H1 (cell line): ENCODE measurements at regions not wholly inside any gene's neighbourhood (a gene's known extent, or its start where the extent isn't known, plus 50 kb on each side); places are given as distances from the start of the nearest gene placed in this dataset.
A peak's percentile ranks its signal among the peaks of the same experiment; 100 is the strongest.

Experiments
- CTCF ChIA-PET: fragments of 300-600 bp; sonication (Branson Sonifier 250); formaldehyde crosslinking; loops from one replicate; lab custom pipeline; 2021; ENCODE audit not compliant: partially characterized antibody; lab: Charles Lee
- POLR2A ChIA-PET: fragments of 300-600 bp; sonication (Branson Sonifier 250); formaldehyde crosslinking; loops from one replicate; lab custom pipeline; 2021; ENCODE audit warnings: inconsistent platforms; ENCODE audit not compliant: partially characterized antibody; lab: Charles Lee
- DNase-seq, 2 experiments: peaks; one replicate each; pipeline versions ENCODE4 v3.0.0 to v3.0.0-alpha.2; 2010 to 2022; ENCODE audit warnings: low spot score in 2 of 2, low read depth in 1 of 2, mixed read lengths in 1 of 2
- FAIRE-seq: peaks from 2 replicates; lab custom pipeline; 2011; peaks lifted over from hg19 to GRCh38; lab: Jason Lieb, UNC
- H2AFZ ChIP-seq: 2 replicates; pipeline ENCODE4 v1.8.1; 2012; ENCODE audit warnings: low read length, inconsistent platforms
- H2AK5ac ChIP-seq: 2 replicates; pipeline ENCODE4 v1.6.1; 2013; ENCODE audit warnings: low read depth, low read length
- H2BK120ac ChIP-seq: replicated peaks from 2 replicates; pipeline ENCODE3; 2013; ENCODE audit warnings: low read depth, low read length, inconsistent platforms
- H2BK12ac ChIP-seq: 2 replicates; pipeline ENCODE4 v1.6.1; 2013; ENCODE audit warnings: low read depth, low read length
- H2BK15ac ChIP-seq: 2 replicates; pipeline ENCODE4 v1.6.1; 2013; ENCODE audit warnings: low read length
- H2BK20ac ChIP-seq: 2 replicates; pipeline ENCODE4 v1.6.1; 2013; ENCODE audit warnings: low read length
- H2BK5ac ChIP-seq: 2 replicates; pipeline ENCODE4 v1.6.1; 2013; ENCODE audit warnings: low read depth, low read length
- H3K14ac ChIP-seq: 2 replicates; pipeline ENCODE4 v1.6.1; 2013; ENCODE audit warnings: inconsistent platforms; ENCODE audit not compliant: insufficient read length
- H3K18ac ChIP-seq: 2 replicates; pipeline ENCODE4 v1.6.1; 2013; ENCODE audit warnings: low read length; ENCODE audit errors: extremely low read depth
- H3K23ac ChIP-seq: 2 replicates; pipeline ENCODE4 v1.6.1; 2013; ENCODE audit warnings: inconsistent platforms; ENCODE audit not compliant: insufficient read length
- H3K23me2 ChIP-seq: 2 replicates; pipeline ENCODE4 v1.6.1; 2013; ENCODE audit warnings: low read depth, low read length
- H3K27ac ChIP-seq: 2 replicates; pipeline ENCODE4 v1.6.1; 2011; ENCODE audit warnings: low read depth, low read length, inconsistent platforms
- H3K27me3 ChIP-seq, 4 experiments: replicated peaks in 1 of 4; 1 replicate in 1 of 4; 2 replicates in 3 of 4; pipeline versions ENCODE4 v1.6.1 to v1.8.1; 2011 to 2013; ENCODE audit warnings: low read length in 3 of 4, mild to moderate bottlenecking in 3 of 4, inconsistent platforms in 2 of 4, mixed read lengths in 2 of 4, moderate library complexity in 1 of 4; ENCODE audit not compliant: control insufficient read depth in 3 of 4, insufficient read depth in 3 of 4; ENCODE audit errors: extremely low read depth in 1 of 4
- H3K36me3 ChIP-seq, 4 experiments: 2 replicates each; pipeline versions ENCODE4 v1.6.1 to v1.8.1; 2011 to 2013; ENCODE audit warnings: mild to moderate bottlenecking in 4 of 4, low read length in 3 of 4, moderate library complexity in 2 of 4, control low read depth in 1 of 4, inconsistent platforms in 1 of 4; ENCODE audit not compliant: insufficient read depth in 4 of 4, control insufficient read depth in 2 of 4
- H3K4ac ChIP-seq: replicated peaks from 2 replicates; pipeline ENCODE3; 2013; ENCODE audit warnings: low read length, low read depth, mixed read lengths, inconsistent platforms; ENCODE audit not compliant: insufficient read length
- H3K4me1 ChIP-seq, 4 experiments: replicated peaks in 1 of 4; 1 replicate in 1 of 4; 2 replicates in 3 of 4; pipeline versions ENCODE4 v1.6.1 to v1.8.1; 2011 to 2013; ENCODE audit warnings: low read length in 3 of 4, inconsistent platforms in 2 of 4, mixed read lengths in 1 of 4; ENCODE audit not compliant: insufficient read depth in 4 of 4, control insufficient read depth in 3 of 4
- H3K4me2 ChIP-seq, 2 experiments: 2 replicates each; pipeline versions ENCODE4 v1.6.1 to v1.8.1; 2011 to 2013; ENCODE audit warnings: low read depth in 2 of 2, low read length in 2 of 2, control low read depth in 1 of 2, inconsistent platforms in 1 of 2, mild to moderate bottlenecking in 1 of 2; ENCODE audit not compliant: insufficient read depth in 1 of 2
- H3K4me3 ChIP-seq, 4 experiments: fragments of 200-600, 300-600 bp in 1 of 4; sonication (generic), shearing (Covaris generic), sonication (Bioruptor Twin) in 1 of 4; 2 replicates each; pipeline versions ENCODE4 v1.5.1 to v1.8.1; 2011 to 2016; ENCODE audit warnings: low read length in 4 of 4, low read depth in 3 of 4, control low read depth in 2 of 4, inconsistent platforms in 2 of 4, mild to moderate bottlenecking in 2 of 4, mixed read lengths in 1 of 4, moderate library complexity in 1 of 4; ENCODE audit not compliant: insufficient read depth in 2 of 4; ENCODE audit errors: extremely low read depth in 1 of 4
- H3K56ac ChIP-seq: replicated peaks from 2 replicates; pipeline ENCODE3; 2013; ENCODE audit warnings: low read depth, mild to moderate bottlenecking, mixed read lengths, low read length, inconsistent platforms; ENCODE audit not compliant: insufficient read length
- H3K79me1 ChIP-seq: 2 replicates; pipeline ENCODE4 v1.6.1; 2013; ENCODE audit warnings: low read depth, low read length, control low read depth
- H3K79me2 ChIP-seq, 2 experiments: 2 replicates each; pipeline versions ENCODE4 v1.6.1 to v1.8.1; 2012 to 2013; ENCODE audit warnings: low read length in 2 of 2, mild to moderate bottlenecking in 2 of 2, inconsistent platforms in 1 of 2; ENCODE audit not compliant: insufficient read depth in 2 of 2, control insufficient read depth in 1 of 2
- H3K9ac ChIP-seq, 4 experiments: replicated peaks in 1 of 4; 1 replicate in 1 of 4; 2 replicates in 3 of 4; pipeline versions ENCODE4 v1.6.1 to v1.8.1; 2011 to 2013; ENCODE audit warnings: low read depth in 3 of 4, low read length in 3 of 4, control low read depth in 2 of 4, mild to moderate bottlenecking in 2 of 4, moderate library complexity in 2 of 4, inconsistent platforms in 1 of 4; ENCODE audit errors: extremely low read depth in 1 of 4
- H3K9me3 ChIP-seq, 2 experiments: 2 replicates each; pipeline versions ENCODE4 v1.6.1 to v1.8.1; 2012 to 2013; ENCODE audit warnings: mild to moderate bottlenecking in 2 of 2, moderate library complexity in 2 of 2, control low read depth in 1 of 2, inconsistent platforms in 1 of 2, low read depth in 1 of 2, low read length in 1 of 2, mixed read lengths in 1 of 2; ENCODE audit not compliant: insufficient read depth in 2 of 2
- H4K20me1 ChIP-seq, 2 experiments: replicated peaks in 1 of 2; 2 replicates each; pipeline versions ENCODE3 to v1.8.1; 2011 to 2013; ENCODE audit warnings: inconsistent platforms in 2 of 2, low read length in 2 of 2, mild to moderate bottlenecking in 1 of 2; ENCODE audit not compliant: insufficient read depth in 2 of 2, control insufficient read depth in 1 of 2
- H4K5ac ChIP-seq: 2 replicates; pipeline ENCODE4 v1.6.1; 2013; ENCODE audit warnings: low read length, low read depth, mixed read lengths, inconsistent platforms; ENCODE audit not compliant: insufficient read length
- H4K8ac ChIP-seq: 2 replicates; pipeline ENCODE4 v1.8.0; 2013; ENCODE audit warnings: mild to moderate bottlenecking, moderate library complexity, low read length, inconsistent platforms; ENCODE audit not compliant: insufficient read depth; ENCODE audit errors: extremely low read depth
- H4K91ac ChIP-seq: replicated peaks from 2 replicates; pipeline ENCODE3; 2013; ENCODE audit warnings: low read length, mixed read lengths, inconsistent platforms; ENCODE audit not compliant: insufficient read length
- TCF12 ChIP-seq: IDR thresholded peaks from 2 replicates; pipeline ENCODE4 v1.6.1; 2011; ENCODE audit warnings: low read depth, mild to moderate bottlenecking, low read length
- WGBS, 2 experiments: shearing (Covaris generic) in 1 of 2; methylation state at CpG; one replicate each; pipeline versions ENCODE4 v1.1.6 to v1.1.7; 2013 to 2015; ENCODE audit warnings: low lambda C conversion rate in 2 of 2, mixed read lengths in 2 of 2, inconsistent platforms in 1 of 2, low coverage in 1 of 2, missing lambda C conversion rate in 1 of 2; ENCODE audit not compliant: insufficient replicate concordance in 2 of 2, insufficient coverage in 1 of 2, insufficient read length in 1 of 2; ENCODE audit errors: extremely low coverage in 1 of 2, missing lambda C conversion rate in 1 of 2; 5-methylcytosine and 5-hydroxymethylcytosine counted together

- Histone ChIP-seq H3K27ac (no peak overlapping the region), H2BK20ac (peak overlapping the region; percentile 66; the same call in 1 of the 2 replicates), H3K23ac (no peak overlapping the region), H3K79me1 (no peaks in the 10 kb centered on the region), H3K23me2 (0 out of 2 replicates have a peak, but pooled peaks cover 1% of the 10 kb centered on the region), H2BK120ac (no peak overlapping the region), H2AFZ (no peak overlapping the region), H3K9ac (no peak overlapping the region), H4K5ac (no peak overlapping the region), H3K36me3 (no peaks in the 10 kb centered on the region), H3K4me3 (no peak overlapping the region), H3K56ac (no peak overlapping the region), H2BK15ac (no peak overlapping the region), H3K18ac (no peak overlapping the region; the same call in 1 of the 2 replicates), H4K20me1 (no peaks in the 10 kb centered on the region), H2AK5ac (0 out of 2 replicates have a peak overlapping the region, but pooled peaks have one; percentile 15), H2BK12ac (peak overlapping the region; percentile 72; the same call in 1 of the 2 replicates), H3K4me2 (no peak overlapping the region), H3K9me3 (no peaks in the 10 kb centered on the region), H3K4me1 (peaks cover 3 to 25% (median 15%) of the 10 kb centered on the region in 4 experiments), H2BK5ac (0 out of 2 replicates have a peak overlapping the region, but pooled peaks have one; percentile 36), H3K27me3 (peaks cover 0 to 34% (median 29%) of the 10 kb centered on the region in 4 experiments; a peak in 5 of 7 replicates), H4K8ac (no peak overlapping the region), H3K14ac (no peak overlapping the region), H3K79me2 (no peaks in the 10 kb centered on the region), H3K4ac (no peak overlapping the region), H4K91ac (no peak overlapping the region)
- no peak for DNase-seq
- 92% methylated on average over 15 of the region's 15 CpGs; no CpG with 5 or more reads in 1 of the 2 experiments for WGBS, 2 experiments
- ChIA-PET CTCF (interaction anchor here (0.6 to 1.6 kb wide), 5 partner anchors 16 to 64 kb away, joined by 3 to 4 read pairs (median 3); no protein-coding TSS in a partner anchor), POLR2A (interaction anchor here (1.8 kb wide), 1 partner anchor 23 kb away, joined by 4 read pairs; no protein-coding TSS in a partner anchor)
- no peak for TF ChIP-seq TCF12
- FAIRE-seq = no peak
Observed at GRCh38 chr13:111537843-111538499, 217.5 kb downstream of the TEX29 start.
